Endothelial cell of umbilical vein (primary cell): ENCODE measurements at regions not wholly inside any gene's neighbourhood (a gene's known extent, or its start where the extent isn't known, plus 50 kb on each side); places are given as distances from the start of the nearest gene placed in this dataset.

Source experiments
- JUN ChIP-seq: IDR thresholded peaks from 2 replicates; pipeline ENCODE4 v1.6.1; 2011; ENCODE audit warnings: borderline replicate concordance, low read depth; ENCODE audit not compliant: insufficient read length, insufficient read depth
- POLR2A ChIP-seq: IDR thresholded peaks from 2 replicates; pipeline ENCODE4 v1.6.1; 2012; ENCODE audit warnings: low read depth, mild to moderate bottlenecking, control low read depth, low read length
- TF ChIP-seq, protein P1 (sequence below), 2 donors: IDR thresholded peaks; 1 replicate in 1 of 2; 2 replicates in 1 of 2; pipeline ENCODE4 v1.5.1; 2011; ENCODE audit warnings: low read length in 2 of 2, mild to moderate bottlenecking in 2 of 2, moderate library complexity in 2 of 2, control low read depth in 1 of 2, inconsistent platforms in 1 of 2, low read depth in 1 of 2; ENCODE audit not compliant: insufficient read depth in 1 of 2; ENCODE audit errors: extremely low read depth in 1 of 2

GRCh38 chr12:75712223-75712622 is 200.8 kb upstream of the KRR1 start:
- TF ChIP-seq POLR2A (no peak), JUN (no peak)
- TF ChIP-seq, protein P1, sequence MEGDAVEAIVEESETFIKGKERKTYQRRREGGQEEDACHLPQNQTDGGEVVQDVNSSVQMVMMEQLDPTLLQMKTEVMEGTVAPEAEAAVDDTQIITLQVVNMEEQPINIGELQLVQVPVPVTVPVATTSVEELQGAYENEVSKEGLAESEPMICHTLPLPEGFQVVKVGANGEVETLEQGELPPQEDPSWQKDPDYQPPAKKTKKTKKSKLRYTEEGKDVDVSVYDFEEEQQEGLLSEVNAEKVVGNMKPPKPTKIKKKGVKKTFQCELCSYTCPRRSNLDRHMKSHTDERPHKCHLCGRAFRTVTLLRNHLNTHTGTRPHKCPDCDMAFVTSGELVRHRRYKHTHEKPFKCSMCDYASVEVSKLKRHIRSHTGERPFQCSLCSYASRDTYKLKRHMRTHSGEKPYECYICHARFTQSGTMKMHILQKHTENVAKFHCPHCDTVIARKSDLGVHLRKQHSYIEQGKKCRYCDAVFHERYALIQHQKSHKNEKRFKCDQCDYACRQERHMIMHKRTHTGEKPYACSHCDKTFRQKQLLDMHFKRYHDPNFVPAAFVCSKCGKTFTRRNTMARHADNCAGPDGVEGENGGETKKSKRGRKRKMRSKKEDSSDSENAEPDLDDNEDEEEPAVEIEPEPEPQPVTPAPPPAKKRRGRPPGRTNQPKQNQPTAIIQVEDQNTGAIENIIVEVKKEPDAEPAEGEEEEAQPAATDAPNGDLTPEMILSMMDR (IDR thresholded peaks at IDR 0.05; ENCODE audit: extremely low read depth in 1 of 2, insufficient read depth in 1 of 2, low read depth in 1 of 2, low read length in 2 of 2), result no peak
